AG04450 (cell line): ENCODE measurements at regions not wholly inside any gene's neighbourhood (a gene's known extent, or its start where the extent isn't known, plus 50 kb on each side); places are given as distances from the start of the nearest gene placed in this dataset.

Source experiments
- CTCF ChIA-PET: fragments of 300-600, 350-600 bp; formaldehyde crosslinking; extraction: SDS; loops from one replicate; lab custom pipeline; 2022; ENCODE audit warnings: antibody characterized with exemption, inconsistent platforms; lab: Charles Lee
- POLR2A ChIA-PET: fragments of 350-600 bp; formaldehyde crosslinking; extraction: SDS; loops from one replicate; lab custom pipeline; 2021; ENCODE audit warnings: antibody characterized with exemption, inconsistent platforms; lab: Yijun Ruan, JAX
- DNase-seq: peaks from one replicate; pipeline ENCODE4 v3.0.0-alpha.2; 2011; ENCODE audit warnings: low read depth, low spot score
- H3K27ac ChIP-seq: one replicate; pipeline ENCODE4 v1.5.1; 2012; ENCODE audit warnings: low read depth, low read length, control low read depth
- H3K27me3 ChIP-seq: one replicate; pipeline ENCODE4 v1.6.0; 2012; ENCODE audit warnings: low read length; ENCODE audit not compliant: control insufficient read depth, insufficient read depth
- H3K4me3 ChIP-seq: 2 replicates; pipeline ENCODE4 v1.5.1; 2011; ENCODE audit warnings: mild to moderate bottlenecking, low read depth, low read length, control low read depth
- H3K9me3 ChIP-seq: 2 replicates; pipeline ENCODE4 v1.5.1; 2012; ENCODE audit warnings: low read length; ENCODE audit not compliant: control insufficient read depth, insufficient read depth
- CTCF ChIP-seq: IDR thresholded peaks from 2 replicates; pipeline ENCODE4 v1.5.1; 2011; ENCODE audit warnings: low read depth, low read length, control low read depth, inconsistent platforms

- Histone ChIP-seq H3K27me3 (no peaks in the 10 kb centered on the region), H3K9me3 (peaks cover 91% of the 10 kb centered on the region), H3K27ac (no peak overlapping the region), H3K4me3 (no peak overlapping the region)
- TF ChIP-seq CTCF: no peak
- ChIA-PET POLR2A (no interaction called here), CTCF (no interaction called here)
- DNase-seq: no peak
Observed at GRCh38 chr22:49021131-49021925, 806.3 kb downstream of the BRD1 start.

GRCh38 chr22:49019737-49020713 is 807.6 kb downstream of the BRD1 start:
- Histone ChIP-seq H3K27me3 (no peaks in the 10 kb centered on the region), H3K9me3 (peaks cover 90% of the 10 kb centered on the region), H3K4me3 (no peak overlapping the region), H3K27ac (no peak overlapping the region)
- ChIA-PET POLR2A (no interaction called here), CTCF (no interaction called here)
- DNase-seq: no peak
- TF ChIP-seq CTCF: no peak

GRCh38 chr22:49018601-49019000 is 809.1 kb downstream of the BRD1 start:
- TF ChIP-seq CTCF: no peak
- H3K4me3 ChIP-seq: no peak overlapping the region
- POLR2A ChIA-PET: no interaction called here
- no peak for DNase-seq
- no peaks in the 10 kb centered on the region for H3K27me3 ChIP-seq
- H3K9me3 ChIP-seq: peaks cover 90% of the 10 kb centered on the region
- CTCF ChIA-PET: no interaction called here
- H3K27ac ChIP-seq: no peak overlapping the region

GRCh38 chr22:49017482-49018329 is 810.0 kb downstream of the BRD1 start:
- ChIA-PET CTCF (no interaction called here), POLR2A (no interaction called here)
- no peak for TF ChIP-seq CTCF
- no peak overlapping the region for H3K27ac ChIP-seq
- H3K9me3 ChIP-seq: peaks cover 86% of the 10 kb centered on the region
- no peak for DNase-seq
- H3K4me3 ChIP-seq: no peak overlapping the region
- no peaks in the 10 kb centered on the region for H3K27me3 ChIP-seq
